HEK293 (cell line): ENCODE measurements at regions not wholly inside any gene's neighbourhood (a gene's known extent, or its start where the extent isn't known, plus 50 kb on each side); places are given as distances from the start of the nearest gene placed in this dataset.

Experiments
- CTCF ChIA-PET: fragments of 350-600 bp; formaldehyde crosslinking; extraction: SDS; loops from one replicate; lab custom pipeline; 2021; ENCODE audit warnings: antibody characterized with exemption; lab: Yijun Ruan, JAX
- POLR2A ChIA-PET: fragments of 300-600 bp; formaldehyde crosslinking; extraction: SDS; loops from one replicate; lab custom pipeline; 2020; ENCODE audit warnings: antibody characterized with exemption, inconsistent platforms; lab: Yijun Ruan, JAX
- H3K27ac ChIP-seq: fragments of 200-500 bp; sonication (Bioruptor generic); 2 replicates; pipeline ENCODE4 v1.5.1; 2014; ENCODE audit warnings: low read depth, low read length, control low read depth, inconsistent platforms; ENCODE audit errors: extremely low read depth
- H3K36me3 ChIP-seq, 2 experiments: fragments of 200-500 bp in 1 of 2; sonication (Bioruptor generic) in 1 of 2; 1 replicate in 1 of 2; 2 replicates in 1 of 2; pipeline ENCODE4 v1.5.1; 2014 to 2017; ENCODE audit warnings: inconsistent platforms in 2 of 2, low read length in 2 of 2; ENCODE audit not compliant: control insufficient read depth in 2 of 2, insufficient read depth in 1 of 2
- H3K4me1 ChIP-seq: fragments of 200-500 bp; sonication (Bioruptor generic); 2 replicates; pipeline ENCODE4 v1.5.1; 2014; ENCODE audit warnings: mild to moderate bottlenecking, low read length, inconsistent platforms; ENCODE audit not compliant: control insufficient read depth, insufficient read depth
- H3K4me3 ChIP-seq: 2 replicates; pipeline ENCODE4 v1.5.1; 2011; ENCODE audit warnings: low read depth, mild to moderate bottlenecking, control low read depth, low read length, moderate library complexity
- H3K9me3 ChIP-seq: fragments of 200-500 bp; sonication (Bioruptor generic); 2 replicates; pipeline ENCODE4 v1.5.1; 2014; ENCODE audit warnings: low read depth, low read length, inconsistent platforms; ENCODE audit not compliant: control insufficient read depth, insufficient read depth
- GFI1B ChIP-seq: fragments of 450-650 bp; formaldehyde crosslinking; IDR thresholded peaks from 2 replicates; pipeline ENCODE4 v1.5.1; 2016; ENCODE audit warnings: missing biosample characterization, missing genetic modification characterization
- KLF1 ChIP-seq: fragments of 450-650 bp; formaldehyde crosslinking; IDR thresholded peaks from 2 replicates; pipeline ENCODE4 v1.5.1; 2016; ENCODE audit warnings: missing biosample characterization, missing genetic modification characterization
- MZF1 ChIP-seq: fragments of 450-650 bp; formaldehyde crosslinking; IDR thresholded peaks from 2 replicates; pipeline ENCODE4 v1.5.1; 2017; ENCODE audit warnings: missing biosample characterization, missing genetic modification characterization, borderline replicate concordance
- ZBTB1 ChIP-seq: fragments of 450-650 bp; formaldehyde crosslinking; IDR thresholded peaks from 2 replicates; pipeline ENCODE4 v1.5.1; 2016; ENCODE audit warnings: missing biosample characterization, missing genetic modification characterization
- ZBTB7A ChIP-seq: fragments of 450-650 bp; formaldehyde crosslinking; IDR thresholded peaks from 2 replicates; pipeline ENCODE4 v1.5.1; 2016; ENCODE audit warnings: low read depth, missing biosample characterization, missing genetic modification characterization
- ZEB2 ChIP-seq: fragments of 450-650 bp; formaldehyde crosslinking; IDR thresholded peaks from 2 replicates; pipeline ENCODE4 v1.5.1; 2016; ENCODE audit warnings: missing biosample characterization, missing genetic modification characterization
- ZNF140 ChIP-seq: fragments of 450-650 bp; formaldehyde crosslinking; IDR thresholded peaks from 2 replicates; pipeline ENCODE4 v1.5.1; 2016; ENCODE audit warnings: missing biosample characterization, missing genetic modification characterization
- ZNF221 ChIP-seq: fragments of 450-650 bp; formaldehyde crosslinking; IDR thresholded peaks from 2 replicates; pipeline ENCODE4 v1.5.1; 2017; ENCODE audit warnings: missing biosample characterization, missing genetic modification characterization, borderline replicate concordance
- ZNF23 ChIP-seq: fragments of 450-650 bp; formaldehyde crosslinking; IDR thresholded peaks from 2 replicates; pipeline ENCODE4 v1.5.1; 2016; ENCODE audit warnings: missing biosample characterization, missing genetic modification characterization, borderline replicate concordance
- ZNF350 ChIP-seq: fragments of 450-650 bp; formaldehyde crosslinking; IDR thresholded peaks from 2 replicates; pipeline ENCODE4 v1.5.0; 2017; ENCODE audit warnings: missing biosample characterization, mild to moderate bottlenecking, missing genetic modification characterization
- ZNF37A ChIP-seq: fragments of 450-650 bp; IDR thresholded peaks from 2 replicates; pipeline ENCODE4 v1.5.1; 2018; ENCODE audit warnings: missing biosample characterization, missing genetic modification characterization
- ZNF549 ChIP-seq: fragments of 450-650 bp; IDR thresholded peaks from 2 replicates; pipeline ENCODE4 v1.5.1; 2018; ENCODE audit warnings: missing biosample characterization, missing genetic modification characterization, mild to moderate bottlenecking, inconsistent platforms, moderate library complexity
- ZNF660 ChIP-seq: fragments of 450-650 bp; IDR thresholded peaks from 2 replicates; pipeline ENCODE4 v1.5.1; 2018; ENCODE audit warnings: missing biosample characterization, mild to moderate bottlenecking, missing genetic modification characterization
- ZNF747 ChIP-seq: fragments of 450-650 bp; formaldehyde crosslinking; IDR thresholded peaks from 2 replicates; pipeline ENCODE4 v1.5.1; 2016; ENCODE audit warnings: missing biosample characterization, missing genetic modification characterization
- ZNF785 ChIP-seq: fragments of 450-650 bp; formaldehyde crosslinking; IDR thresholded peaks from 2 replicates; pipeline ENCODE4 v1.5.1; 2016; ENCODE audit warnings: missing biosample characterization, missing genetic modification characterization
- ZXDB ChIP-seq: fragments of 450-650 bp; formaldehyde crosslinking; IDR thresholded peaks from 2 replicates; pipeline ENCODE4 v1.5.1; 2016; ENCODE audit warnings: missing biosample characterization, missing genetic modification characterization
- TF ChIP-seq, protein P1 (sequence below): fragments of 450-650 bp; formaldehyde crosslinking; IDR thresholded peaks from 2 replicates; pipeline ENCODE4 v1.5.1; 2016; ENCODE audit warnings: missing biosample characterization, missing genetic modification characterization
- TF ChIP-seq, protein P2 (sequence below): fragments of 450-650 bp; formaldehyde crosslinking; IDR thresholded peaks from 2 replicates; pipeline ENCODE4; 2016; ENCODE audit warnings: missing biosample characterization, missing genetic modification characterization
- TF ChIP-seq, protein P3 (sequence below): fragments of 450-650 bp; formaldehyde crosslinking; optimal IDR thresholded peaks from 2 replicates; pipeline ENCODE3; 2016; ENCODE audit warnings: missing biosample characterization, mild to moderate bottlenecking, missing genetic modification characterization
- TF ChIP-seq, protein P4 (sequence below): fragments of 450-650 bp; formaldehyde crosslinking; IDR thresholded peaks from 2 replicates; pipeline ENCODE4 v1.5.1; 2016; ENCODE audit warnings: missing biosample characterization, missing genetic modification characterization

DNA sequence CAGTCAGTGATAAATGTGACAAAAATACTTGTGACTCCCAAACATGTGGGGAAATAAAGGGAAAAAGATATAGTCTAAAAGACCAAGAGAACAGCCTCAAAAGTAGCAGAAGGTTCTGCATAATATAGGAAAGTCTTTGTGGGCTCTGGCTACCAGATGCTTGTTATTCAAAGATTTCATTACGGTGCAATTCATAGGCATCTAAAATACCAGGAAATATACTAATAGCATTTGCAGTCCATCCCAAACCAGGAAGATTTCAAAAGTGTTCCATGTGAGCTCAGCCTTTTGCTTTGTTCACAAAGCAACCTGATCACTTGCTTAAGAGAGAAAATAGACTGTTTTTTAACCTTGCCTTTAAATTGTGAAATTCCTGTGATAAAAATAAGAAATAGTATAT, 506.7 kb upstream of the MARCKS start (continued):
- TF ChIP-seq ZEB2 (tag by site-specific recombination), result no peak
- TF ChIP-seq, protein P1, sequence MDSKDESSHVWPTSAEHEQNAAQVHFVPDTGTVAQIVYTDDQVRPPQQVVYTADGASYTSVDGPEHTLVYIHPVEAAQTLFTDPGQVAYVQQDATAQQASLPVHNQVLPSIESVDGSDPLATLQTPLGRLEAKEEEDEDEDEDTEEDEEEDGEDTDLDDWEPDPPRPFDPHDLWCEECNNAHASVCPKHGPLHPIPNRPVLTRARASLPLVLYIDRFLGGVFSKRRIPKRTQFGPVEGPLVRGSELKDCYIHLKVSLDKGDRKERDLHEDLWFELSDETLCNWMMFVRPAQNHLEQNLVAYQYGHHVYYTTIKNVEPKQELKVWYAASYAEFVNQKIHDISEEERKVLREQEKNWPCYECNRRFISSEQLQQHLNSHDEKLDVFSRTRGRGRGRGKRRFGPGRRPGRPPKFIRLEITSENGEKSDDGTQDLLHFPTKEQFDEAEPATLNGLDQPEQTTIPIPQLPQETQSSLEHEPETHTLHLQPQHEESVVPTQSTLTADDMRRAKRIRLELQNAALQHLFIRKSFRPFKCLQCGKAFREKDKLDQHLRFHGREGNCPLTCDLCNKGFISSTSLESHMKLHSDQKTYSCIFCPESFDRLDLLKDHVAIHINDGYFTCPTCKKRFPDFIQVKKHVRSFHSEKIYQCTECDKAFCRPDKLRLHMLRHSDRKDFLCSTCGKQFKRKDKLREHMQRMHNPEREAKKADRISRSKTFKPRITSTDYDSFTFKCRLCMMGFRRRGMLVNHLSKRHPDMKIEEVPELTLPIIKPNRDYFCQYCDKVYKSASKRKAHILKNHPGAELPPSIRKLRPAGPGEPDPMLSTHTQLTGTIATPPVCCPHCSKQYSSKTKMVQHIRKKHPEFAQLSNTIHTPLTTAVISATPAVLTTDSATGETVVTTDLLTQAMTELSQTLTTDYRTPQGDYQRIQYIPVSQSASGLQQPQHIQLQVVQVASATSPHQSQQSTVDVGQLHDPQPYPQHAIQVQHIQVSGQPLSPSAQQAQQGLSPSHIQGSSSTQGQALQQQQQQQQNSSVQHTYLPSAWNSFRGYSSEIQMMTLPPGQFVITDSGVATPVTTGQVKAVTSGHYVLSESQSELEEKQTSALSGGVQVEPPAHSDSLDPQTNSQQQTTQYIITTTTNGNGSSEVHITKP, result no peak
- TF ChIP-seq, all 188 proteins: peak for 0

DNA sequence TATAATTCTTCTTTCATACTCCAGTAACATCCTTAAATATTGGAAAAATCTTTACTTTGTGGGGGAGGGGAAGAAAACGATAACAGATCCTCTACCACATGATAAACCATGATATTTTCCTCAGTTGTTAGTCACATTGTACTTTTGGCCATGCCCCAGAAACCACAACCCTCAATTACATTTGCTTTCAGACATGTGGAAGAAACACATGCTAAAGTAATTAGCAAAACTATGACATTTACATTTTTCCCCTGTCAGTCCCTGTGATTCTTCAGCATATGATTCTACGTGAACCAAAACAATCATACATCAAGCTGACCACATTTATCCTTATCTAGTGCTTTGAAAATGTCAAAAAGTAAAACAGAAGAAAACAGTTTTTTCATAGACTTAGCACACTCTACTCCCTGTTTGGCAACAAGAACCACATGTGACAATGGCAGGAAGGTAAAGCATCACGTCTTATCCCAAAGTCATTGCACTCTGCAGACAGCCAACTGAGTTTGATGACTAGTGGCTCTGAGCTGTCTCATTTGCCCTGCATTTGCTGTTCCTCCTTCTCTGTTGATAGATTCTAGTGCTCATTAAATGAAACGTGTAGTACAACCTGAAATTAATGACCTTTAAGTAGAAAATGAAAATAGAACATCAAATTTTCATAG, 505.8 kb upstream of the MARCKS start:
- POLR2A ChIA-PET, result no interaction called here
- H3K27ac ChIP-seq, result no peak overlapping the region
- no peak for TF ChIP-seq ZNF549 (tag by site-specific recombination)
- no peak for TF ChIP-seq MZF1 (tag by site-specific recombination)
- TF ChIP-seq ZNF23 (tag by site-specific recombination), result no peak
- TF ChIP-seq ZNF140 (tag by site-specific recombination), result no peak
- TF ChIP-seq KLF1 (tag by site-specific recombination), result no peak
- no peak for TF ChIP-seq ZXDB
- no peak for TF ChIP-seq GFI1B (tag by site-specific recombination)
- no peak for TF ChIP-seq ZNF37A (tag by site-specific recombination)
- no peak for TF ChIP-seq ZBTB7A (tag by site-specific recombination)
- TF ChIP-seq ZNF747 (tag by site-specific recombination), result no peak
- TF ChIP-seq ZNF660 (tag by site-specific recombination), result no peak
- TF ChIP-seq, protein P2, sequence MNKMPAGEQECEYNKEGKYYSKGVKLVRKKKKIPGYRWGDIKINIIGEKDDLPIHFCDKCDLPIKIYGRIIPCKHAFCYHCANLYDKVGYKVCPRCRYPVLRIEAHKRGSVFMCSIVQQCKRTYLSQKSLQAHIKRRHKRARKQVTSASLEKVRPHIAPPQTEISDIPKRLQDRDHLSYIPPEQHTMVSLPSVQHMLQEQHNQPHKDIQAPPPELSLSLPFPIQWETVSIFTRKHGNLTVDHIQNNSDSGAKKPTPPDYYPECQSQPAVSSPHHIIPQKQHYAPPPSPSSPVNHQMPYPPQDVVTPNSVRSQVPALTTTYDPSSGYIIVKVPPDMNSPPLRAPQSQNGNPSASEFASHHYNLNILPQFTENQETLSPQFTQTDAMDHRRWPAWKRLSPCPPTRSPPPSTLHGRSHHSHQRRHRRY (tag by site-specific recombination), result no peak
- TF ChIP-seq, protein P3, sequence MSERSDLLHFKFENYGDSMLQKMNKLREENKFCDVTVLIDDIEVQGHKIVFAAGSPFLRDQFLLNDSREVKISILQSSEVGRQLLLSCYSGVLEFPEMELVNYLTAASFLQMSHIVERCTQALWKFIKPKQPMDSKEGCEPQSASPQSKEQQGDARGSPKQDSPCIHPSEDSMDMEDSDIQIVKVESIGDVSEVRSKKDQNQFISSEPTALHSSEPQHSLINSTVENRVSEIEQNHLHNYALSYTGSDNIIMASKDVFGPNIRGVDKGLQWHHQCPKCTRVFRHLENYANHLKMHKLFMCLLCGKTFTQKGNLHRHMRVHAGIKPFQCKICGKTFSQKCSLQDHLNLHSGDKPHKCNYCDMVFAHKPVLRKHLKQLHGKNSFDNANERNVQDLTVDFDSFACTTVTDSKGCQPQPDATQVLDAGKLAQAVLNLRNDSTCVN (tag by site-specific recombination), result no peak
- no peak for TF ChIP-seq ZBTB1
- TF ChIP-seq ZNF785, result no peak
- TF ChIP-seq, protein P4, sequence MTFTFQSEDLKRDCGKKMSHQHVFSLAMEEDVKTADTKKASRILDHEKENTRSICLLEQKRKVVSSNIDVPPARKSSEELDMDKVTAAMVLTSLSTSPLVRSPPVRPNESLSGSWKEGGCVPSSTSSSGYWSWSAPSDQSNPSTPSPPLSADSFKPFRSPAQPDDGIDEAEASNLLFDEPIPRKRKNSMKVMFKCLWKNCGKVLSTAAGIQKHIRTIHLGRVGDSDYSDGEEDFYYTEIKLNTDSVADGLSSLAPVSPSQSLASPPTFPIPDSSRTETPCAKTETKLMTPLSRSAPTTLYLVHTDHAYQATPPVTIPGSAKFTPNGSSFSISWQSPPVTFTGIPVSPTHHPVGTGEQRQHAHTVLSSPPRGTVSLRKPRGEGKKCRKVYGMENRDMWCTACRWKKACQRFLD (tag by site-specific recombination), result no peak
- no peak for TF ChIP-seq ZNF221
- TF ChIP-seq ZEB2 (tag by site-specific recombination), result no peak
- no peak for TF ChIP-seq ZNF350 (tag by site-specific recombination)
- no peak overlapping the region for H3K4me3 ChIP-seq
- CTCF ChIA-PET, result interaction anchor here (0.9 to 1.6 kb wide), 2 partner anchors 9 to 45 kb away, joined by 3 to 5 read pairs; no protein-coding TSS in a partner anchor
- no peaks in the 10 kb centered on the region for H3K9me3 ChIP-seq
- H3K4me1 ChIP-seq, result no peaks in the 10 kb centered on the region
- no peaks in the 10 kb centered on the region for H3K36me3 ChIP-seq
